ENCODE measurements at regions not wholly inside any gene's neighbourhood (a gene's known extent, or its start where the extent isn't known, plus 50 kb on each side); places are given as distances from the start of the nearest gene placed in this dataset.

GRCh38 chr9:116083837-116084236 is 69.8 kb upstream of the PAPPA start:
- no peaks in the 10 kb centered on the region for H3K27me3 ChIP-seq (replicated peaks; ENCODE audit: insufficient read depth)
- H4K20me1 ChIP-seq (ENCODE audit: insufficient read depth): no peaks in the 10 kb centered on the region
- no peak overlapping the region for H3K4me3 ChIP-seq
- H3K9ac ChIP-seq: no peak overlapping the region
- H2AFZ ChIP-seq: no peak overlapping the region
- H3K4me2 ChIP-seq (ENCODE audit: unreplicated experiment): no peak overlapping the region
- peaks cover 24% of the 10 kb centered on the region for H3F3A ChIP-seq (ENCODE audit: insufficient read depth)
- H3K9me2 ChIP-seq (ENCODE audit: insufficient read depth): no peaks in the 10 kb centered on the region
- H3K79me2 ChIP-seq (ENCODE audit: insufficient read depth): no peaks in the 10 kb centered on the region
- DNase-seq: no peak
- no peaks in the 10 kb centered on the region for H3K36me3 ChIP-seq (ENCODE audit: low read depth)
- no peak for TF ChIP-seq EZH2 (IDR thresholded peaks at IDR 0.05; ENCODE audit: insufficient read depth, poor library complexity, severe bottlenecking)
- TF ChIP-seq EZH2phosphoT487 (IDR thresholded peaks at IDR 0.05; ENCODE audit: insufficient read depth, low read depth): no peak
- no peak overlapping the region for H3K27ac ChIP-seq
- peaks cover 21% of the 10 kb centered on the region for H3K4me1 ChIP-seq (ENCODE audit: insufficient read depth)
- WGBS, 2 experiments (ENCODE audit: low coverage in 1 of 2, low lambda C conversion rate in 2 of 2, missing lambda C conversion rate in 2 of 2): 93 to 100% methylated on average over 2 of the region's 2 CpGs
- in situ Hi-C loops (cut with MboI): no loop called here
- no peaks in the 10 kb centered on the region for H3K9me3 ChIP-seq (ENCODE audit: low read depth)

- Histone ChIP-seq H2AFZ (no peak overlapping the region), H3K36me3 (ENCODE audit: low read depth) (no peaks in the 10 kb centered on the region)
Measured at GRCh38 chr9:116084497-116084896, 69.1 kb upstream of the PAPPA start.

DNA sequence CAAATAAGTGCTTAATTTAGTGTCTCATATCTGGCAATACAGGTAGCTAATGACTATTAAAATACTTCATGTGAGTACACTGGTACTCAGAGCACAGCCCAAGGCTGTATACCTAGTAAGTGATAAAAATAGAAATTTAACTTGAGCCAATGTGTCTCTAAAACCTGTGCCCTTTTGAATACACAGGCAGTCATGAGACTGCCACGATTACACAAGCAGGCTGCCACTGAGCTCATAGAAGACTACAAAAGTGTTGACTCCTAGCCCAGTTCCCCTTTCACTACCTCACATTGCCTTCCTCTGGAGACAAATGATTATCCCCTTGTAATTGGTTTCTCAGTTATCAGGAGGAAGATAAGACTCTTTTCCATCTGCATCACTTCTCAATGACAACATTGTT is 66.3 kb upstream of the PAPPA start:
- in situ Hi-C loops (cut with MboI): no loop called here
- no peak overlapping the region for H2AFZ ChIP-seq
- H3K79me2 ChIP-seq (ENCODE audit: insufficient read depth): no peaks in the 10 kb centered on the region
- H3K36me3 ChIP-seq (ENCODE audit: low read depth): no peaks in the 10 kb centered on the region
- TF ChIP-seq EZH2 (IDR thresholded peaks at IDR 0.05; ENCODE audit: insufficient read depth, poor library complexity, severe bottlenecking): no peak
- TF ChIP-seq EZH2phosphoT487 (IDR thresholded peaks at IDR 0.05; ENCODE audit: insufficient read depth, low read depth): no peak
- peak; percentile 86 for DNase-seq
- H4K20me1 ChIP-seq (ENCODE audit: insufficient read depth): no peaks in the 10 kb centered on the region
- peaks cover 21% of the 10 kb centered on the region for H3K4me1 ChIP-seq (ENCODE audit: insufficient read depth)
- peak overlapping the region; percentile 64 for H3K4me2 ChIP-seq (ENCODE audit: unreplicated experiment)
- H3K9me3 ChIP-seq (ENCODE audit: low read depth): no peaks in the 10 kb centered on the region
- no peaks in the 10 kb centered on the region for H3K9me2 ChIP-seq (ENCODE audit: insufficient read depth)
- WGBS, 2 experiments (ENCODE audit: low coverage in 1 of 2, low lambda C conversion rate in 2 of 2, missing lambda C conversion rate in 2 of 2): 9 to 15% methylated on average over 1 of the region's 1 CpG
- peak overlapping the region; percentile 61 for H3K9ac ChIP-seq
- H3K4me3 ChIP-seq: peak overlapping the region; percentile 23; the same call in 1 of the 2 replicates
- H3F3A ChIP-seq (ENCODE audit: insufficient read depth): peaks cover 28% of the 10 kb centered on the region
- no peaks in the 10 kb centered on the region for H3K27me3 ChIP-seq (replicated peaks; ENCODE audit: insufficient read depth)
- peak overlapping the region; percentile 84 for H3K27ac ChIP-seq

More at GRCh38 chr9:116084497-116084896, 69.1 kb upstream of the PAPPA start:
- TF ChIP-seq EZH2 (IDR thresholded peaks at IDR 0.05; ENCODE audit: insufficient read depth, poor library complexity, severe bottlenecking) (no peak), EZH2phosphoT487 (IDR thresholded peaks at IDR 0.05; ENCODE audit: insufficient read depth, low read depth) (no peak)
- Histone ChIP-seq H3K27me3 (replicated peaks; ENCODE audit: insufficient read depth) (no peaks in the 10 kb centered on the region), H3K4me2 (ENCODE audit: unreplicated experiment) (no peak overlapping the region), H3K27ac (no peak overlapping the region), H3K4me1 (ENCODE audit: insufficient read depth) (peaks cover 21% of the 10 kb centered on the region), H3K9ac (no peak overlapping the region), H3K9me3 (ENCODE audit: low read depth) (no peaks in the 10 kb centered on the region), H3K79me2 (ENCODE audit: insufficient read depth) (no peaks in the 10 kb centered on the region), H4K20me1 (ENCODE audit: insufficient read depth) (no peaks in the 10 kb centered on the region), H3K4me3 (no peak overlapping the region), H3F3A (ENCODE audit: insufficient read depth) (peaks cover 28% of the 10 kb centered on the region), H3K9me2 (ENCODE audit: insufficient read depth) (no peaks in the 10 kb centered on the region)
- 88 to 100% methylated on average over 1 of the region's 1 CpG for WGBS, 2 experiments (ENCODE audit: low coverage in 1 of 2, low lambda C conversion rate in 2 of 2, missing lambda C conversion rate in 2 of 2)
- no peak for DNase-seq
- in situ Hi-C loops (cut with MboI): no loop called here

DNA sequence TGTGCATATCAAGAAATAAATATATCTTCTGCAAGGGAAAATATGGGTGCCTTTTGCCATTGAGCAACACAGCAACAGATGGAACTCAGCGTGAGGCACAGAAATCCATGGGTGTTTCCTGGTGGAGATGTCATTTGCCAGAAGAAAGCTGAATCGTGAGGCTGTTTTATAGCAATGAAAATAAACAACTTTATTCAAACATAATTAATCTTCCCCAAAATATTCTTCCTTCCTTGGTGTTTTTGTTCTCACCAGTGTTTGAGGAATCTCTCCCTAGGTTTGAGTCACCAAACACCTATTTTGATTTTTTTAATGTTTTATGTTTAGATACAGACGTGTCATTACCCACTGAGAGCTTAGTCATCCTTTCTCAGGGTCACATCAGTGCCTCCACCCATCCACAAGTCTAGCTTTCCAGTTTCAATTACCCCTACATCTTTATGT is 65.8 kb upstream of the PAPPA start:
- H4K20me1 ChIP-seq (ENCODE audit: insufficient read depth): no peaks in the 10 kb centered on the region

More for the DNA sequence above, 65.8 kb upstream of the PAPPA start:
- 1 to 4% methylated on average over 3 of the region's 3 CpGs for WGBS, 2 experiments (ENCODE audit: low coverage in 1 of 2, low lambda C conversion rate in 2 of 2, missing lambda C conversion rate in 2 of 2)
- in situ Hi-C loops (cut with MboI): no loop called here
- Histone ChIP-seq H3K27ac (peak overlapping the region; percentile 84), H3K27me3 (replicated peaks; ENCODE audit: insufficient read depth) (no peaks in the 10 kb centered on the region), H2AFZ (no peak overlapping the region), H3K4me3 (peak overlapping the region; percentile 23; the same call in 1 of the 2 replicates), H3K9ac (peak overlapping the region; percentile 61), H3K4me2 (ENCODE audit: unreplicated experiment) (peak overlapping the region; percentile 64), H3K9me3 (ENCODE audit: low read depth) (no peaks in the 10 kb centered on the region), H3K36me3 (ENCODE audit: low read depth) (no peaks in the 10 kb centered on the region), H3F3A (ENCODE audit: insufficient read depth) (peaks cover 28% of the 10 kb centered on the region), H3K79me2 (ENCODE audit: insufficient read depth) (no peaks in the 10 kb centered on the region), H3K4me1 (ENCODE audit: insufficient read depth) (peaks cover 21% of the 10 kb centered on the region), H3K9me2 (ENCODE audit: insufficient read depth) (no peaks in the 10 kb centered on the region)
- no peak for TF ChIP-seq EZH2 (IDR thresholded peaks at IDR 0.05; ENCODE audit: insufficient read depth, poor library complexity, severe bottlenecking)
- no peak for TF ChIP-seq EZH2phosphoT487 (IDR thresholded peaks at IDR 0.05; ENCODE audit: insufficient read depth, low read depth)
- DNase-seq: peak; percentile 84
